Smooth muscle cell of the brain vasculature (primary cell): ENCODE measurements at regions not wholly inside any gene's neighbourhood (a gene's known extent, or its start where the extent isn't known, plus 50 kb on each side); places are given as distances from the start of the nearest gene placed in this dataset.
"Not testable (repeated sequence)": the region's sequence is repeated elsewhere in the genome, so short reads cannot be mapped to it uniquely, and the experiment has no call there.

Experiments used
- DNase-seq: peaks from one replicate; pipeline ENCODE4 v3.0.0-alpha.2; 2012; ENCODE audit warnings: low read depth, low spot score

- DNase-seq, result no peak
Measured at GRCh38 chr2:44086629-44087028, 82.0 kb upstream of the PPM1B start.

- peak; percentile 23 for DNase-seq
Measured at GRCh38 chr2:44087036-44087713, 81.5 kb upstream of the PPM1B start.

- no peak for DNase-seq
Measured at GRCh38 chr2:44087714-44088092, 81.0 kb upstream of the PPM1B start.

GRCh38 chr2:44092519-44092918, 76.2 kb upstream of the PPM1B start:
- not testable (repeated sequence) for DNase-seq

DNA sequence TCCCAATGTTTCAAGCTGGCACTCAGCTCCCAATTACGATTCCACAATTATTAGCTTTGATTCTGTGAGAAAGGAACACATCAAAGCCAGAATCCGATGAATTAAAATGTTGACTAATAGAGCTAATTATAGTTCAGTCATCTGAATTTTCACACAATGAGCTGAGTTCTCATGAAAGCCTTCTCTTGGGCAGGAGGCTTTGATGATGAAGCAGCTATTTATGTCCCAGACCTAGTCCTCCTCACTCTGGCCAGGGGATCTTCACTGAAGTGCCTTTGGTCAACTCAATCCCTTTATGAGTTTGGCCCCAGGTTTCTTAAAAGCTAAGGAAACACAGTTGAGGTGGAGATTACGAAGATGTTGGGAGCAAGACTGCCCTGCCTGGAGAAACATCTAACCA, 74.7 kb upstream of the PPM1B start:
- DNase-seq, result no peak

DNA sequence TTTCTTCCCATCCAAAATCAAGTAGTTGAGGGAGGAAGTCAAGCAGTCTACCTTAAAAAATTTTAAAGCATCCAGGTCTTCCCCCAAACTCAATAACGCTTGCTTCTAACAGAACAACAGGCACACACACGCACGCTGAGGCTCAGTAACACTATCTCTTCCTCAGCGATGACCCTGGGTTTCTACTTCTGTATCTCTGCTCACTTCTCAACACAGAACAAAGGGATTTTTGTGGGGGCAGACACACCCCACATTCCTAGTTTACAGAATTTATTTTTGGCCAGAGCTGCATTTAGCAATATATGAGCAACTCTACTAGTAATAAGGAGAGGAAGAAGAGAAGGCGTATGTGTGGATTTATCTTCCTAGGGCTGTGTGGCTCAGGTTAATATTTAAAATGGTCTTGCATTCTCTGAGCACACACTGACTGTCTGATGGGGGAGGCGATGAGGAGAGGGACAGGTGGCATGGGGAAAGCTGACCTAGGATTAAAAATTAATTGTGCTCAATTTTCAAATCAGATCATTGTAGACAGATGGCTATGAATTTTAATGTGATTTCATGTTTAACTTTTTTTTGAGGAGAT, 71.3 kb upstream of the PPM1B start:
- no peak for DNase-seq

DNA sequence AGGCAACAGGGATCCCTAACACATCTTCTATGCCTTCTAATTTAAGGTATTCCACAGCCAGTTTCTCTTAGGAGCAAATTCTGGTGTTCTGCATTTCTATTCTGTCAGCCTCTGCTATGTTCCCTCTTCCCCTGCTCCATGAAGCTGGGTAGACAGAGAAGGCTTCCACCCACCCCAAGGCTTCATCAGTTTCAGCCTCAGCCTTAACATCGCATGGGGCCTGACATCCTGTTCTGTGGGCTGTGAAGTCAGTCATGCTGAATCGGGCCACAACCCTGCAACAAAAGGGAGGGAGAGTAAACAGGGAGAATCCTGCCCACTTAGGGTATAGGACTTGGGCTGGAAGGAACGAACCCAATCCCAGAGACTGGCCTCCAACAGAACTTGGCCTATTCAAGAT, 70.6 kb upstream of the PPM1B start:
- no peak for DNase-seq

GRCh38 chr2:44098891-44099290, 69.8 kb upstream of the PPM1B start:
- no peak for DNase-seq

DNA sequence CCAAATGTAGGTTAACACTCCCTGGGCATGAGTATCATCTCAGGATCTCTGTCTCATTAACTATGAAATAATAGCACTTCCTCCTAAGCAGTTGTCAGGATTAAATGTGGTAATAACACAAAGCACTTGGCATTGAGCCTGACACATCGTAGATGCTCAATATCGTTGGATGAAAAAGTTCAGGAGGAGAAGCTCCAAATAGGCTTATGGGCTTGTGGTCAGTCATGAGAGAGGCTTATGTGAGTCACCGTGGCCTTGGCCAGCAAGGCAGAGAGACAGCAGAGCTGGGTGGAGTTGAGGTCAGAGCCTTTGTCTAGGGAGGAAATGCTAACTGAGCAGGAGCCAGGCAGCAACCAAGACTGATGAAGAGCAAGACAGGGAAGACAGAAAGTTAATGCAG, 68.3 kb upstream of the PPM1B start:
- peak; percentile 50 for DNase-seq

- DNase-seq, result no peak
Measured at GRCh38 chr2:44101246-44101645, 67.4 kb upstream of the PPM1B start.

DNA sequence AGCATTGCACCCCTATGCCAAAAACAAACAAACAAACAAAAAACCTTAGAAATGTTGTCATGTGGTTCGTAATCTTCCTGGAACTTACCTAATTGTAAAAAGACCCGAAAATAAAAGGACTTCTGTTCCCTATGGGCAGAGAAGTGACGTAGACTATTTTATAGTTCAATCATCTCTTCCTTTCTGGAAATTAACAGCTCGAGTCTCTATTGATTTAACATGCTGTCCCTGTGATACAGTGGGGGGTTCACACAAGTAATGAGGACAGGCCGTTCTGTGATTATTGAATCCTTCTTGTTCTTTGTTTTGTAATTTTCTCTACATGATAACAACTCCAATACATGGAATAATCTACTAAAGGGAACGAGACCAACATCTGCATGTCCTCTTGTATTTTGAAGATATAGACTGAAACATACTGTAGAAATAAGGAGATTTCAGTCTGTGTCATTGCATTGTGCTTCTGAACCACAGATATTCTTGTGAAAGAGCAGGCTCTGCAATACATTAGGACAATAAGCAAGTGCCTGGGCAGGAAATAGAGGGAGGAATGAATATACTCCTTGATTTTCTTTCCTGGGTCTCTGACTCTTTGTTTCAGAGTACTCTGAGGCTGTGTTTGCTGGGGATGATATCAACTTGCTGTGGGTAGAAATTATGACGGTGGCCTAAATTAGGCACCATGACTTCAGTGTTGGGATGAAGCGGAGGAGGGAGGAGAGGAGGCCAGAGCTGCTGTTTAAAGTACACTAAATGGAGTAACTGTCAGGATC, 65.7 kb upstream of the PPM1B start:
- no peak for DNase-seq

DNA sequence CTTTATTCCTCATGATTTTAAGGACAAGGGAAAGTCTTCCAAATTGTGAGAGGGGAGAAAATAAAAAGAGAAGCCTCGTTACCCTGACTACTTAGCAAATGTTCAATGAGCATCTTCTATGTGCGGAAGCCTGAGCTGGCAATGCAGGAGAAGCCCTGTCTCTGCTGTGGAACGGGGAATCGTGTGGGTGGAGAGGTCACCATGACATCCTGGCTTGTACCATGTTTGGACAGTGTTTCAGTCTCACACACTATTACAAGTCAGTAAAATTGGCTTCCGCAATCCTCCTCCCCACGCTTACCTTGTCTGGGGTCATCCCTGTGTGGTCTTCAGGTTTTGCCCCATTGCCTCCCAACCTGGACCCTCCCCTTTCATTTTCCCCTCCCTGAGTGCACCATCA, 65.0 kb upstream of the PPM1B start:
- DNase-seq, result no peak

GRCh38 chr2:44104855-44105271, 63.8 kb upstream of the PPM1B start:
- DNase-seq, result no peak

- not testable (repeated sequence) for DNase-seq
Measured at GRCh38 chr2:44106509-44106908, 62.2 kb upstream of the PPM1B start.

DNA sequence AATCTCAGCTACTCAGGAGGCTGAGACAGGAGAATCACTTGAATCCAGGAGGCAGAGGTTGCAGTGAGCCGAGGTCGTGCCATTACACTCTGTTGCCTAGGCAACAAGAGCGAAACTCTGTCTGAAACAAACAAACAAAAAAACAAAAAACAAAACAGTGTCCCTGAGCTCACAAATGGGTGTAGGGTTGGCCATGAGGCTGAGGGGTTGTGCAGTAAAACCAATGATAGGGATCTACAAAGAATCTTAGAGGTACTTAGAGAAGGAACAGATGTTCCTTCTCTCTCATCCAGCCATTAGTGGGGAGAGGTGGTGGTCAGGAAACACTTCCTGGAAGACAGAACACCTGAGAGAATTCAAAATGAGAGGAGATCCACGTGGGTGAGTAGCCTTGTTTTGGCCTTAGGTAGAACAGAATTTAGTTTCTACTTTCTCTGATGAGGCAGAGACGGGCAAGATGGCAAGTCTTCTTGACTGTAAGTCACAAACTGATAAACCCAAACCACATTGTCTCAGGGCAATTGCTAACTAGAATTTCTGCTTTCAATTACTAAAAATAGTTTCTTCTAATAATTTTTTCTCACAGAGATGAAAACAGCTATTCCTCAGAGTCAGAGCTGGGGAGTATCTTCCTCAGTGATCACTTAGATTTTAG, 61.5 kb upstream of the PPM1B start:
- no peak for DNase-seq

DNA sequence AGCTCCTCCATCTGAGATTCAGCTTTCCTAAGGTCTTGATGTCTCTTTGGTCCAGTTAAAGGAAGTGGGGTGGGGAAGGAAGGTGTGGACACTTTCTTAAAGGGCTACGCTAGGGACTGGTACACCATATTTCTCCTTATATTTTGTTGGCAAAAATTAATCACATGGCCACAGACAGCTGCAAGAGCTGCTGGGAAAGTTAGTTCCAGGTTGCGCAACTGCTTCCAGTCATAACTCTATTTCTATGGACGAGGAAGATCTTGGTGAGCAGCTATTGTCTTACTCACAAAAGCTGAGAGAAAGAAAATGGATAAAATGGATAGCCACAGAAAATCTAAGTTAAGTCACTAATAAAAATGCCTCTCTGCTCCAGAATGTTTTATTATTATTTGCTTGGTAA, 60.7 kb upstream of the PPM1B start:
- DNase-seq, result no peak

- no peak for DNase-seq
Measured at GRCh38 chr2:44109166-44109565, 59.5 kb upstream of the PPM1B start.

- no peak for DNase-seq
Measured at GRCh38 chr2:44110444-44110843, 58.2 kb upstream of the PPM1B start.

- DNase-seq, result no peak
Measured at GRCh38 chr2:44112096-44112495, 56.6 kb upstream of the PPM1B start.

GRCh38 chr2:44116319-44116718, 52.4 kb upstream of the PPM1B start:
- DNase-seq, result no peak

DNA sequence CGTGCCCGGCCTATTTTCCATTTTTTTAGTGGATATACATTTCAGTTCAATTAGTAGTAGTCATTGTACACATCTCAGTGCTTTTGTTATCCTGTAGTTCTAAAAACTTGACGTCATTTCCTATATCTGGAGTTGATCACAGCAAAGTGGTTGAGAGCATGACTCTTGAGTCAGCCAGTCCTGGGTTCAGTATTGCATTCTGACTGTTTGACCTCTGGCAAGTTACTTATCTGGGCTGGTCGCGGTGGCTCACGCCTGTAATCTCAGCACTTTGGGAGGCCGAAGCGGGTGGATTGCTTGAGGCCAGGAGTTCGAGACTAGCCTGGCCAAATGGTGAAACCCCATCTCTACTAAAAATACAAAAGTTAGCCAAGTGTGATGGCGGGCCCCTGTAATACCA, 50.4 kb upstream of the PPM1B start:
- DNase-seq, result no peak
